CD14-positive monocyte (primary cell): ENCODE measurements at regions not wholly inside any gene's neighbourhood (a gene's known extent, or its start where the extent isn't known, plus 50 kb on each side); places are given as distances from the start of the nearest gene placed in this dataset.
A peak's percentile ranks its signal among the peaks of the same experiment; 100 is the strongest.

Experiments used
- DNase-seq, 3 donors: peaks; one replicate each; pipeline ENCODE4 v3.0.0-alpha.2; 2011 to 2022
- H2AFZ ChIP-seq: 2 replicates; pipeline ENCODE4 v1.6.0; 2012; ENCODE audit warnings: mild to moderate bottlenecking, low read depth, low read length, inconsistent platforms; ENCODE audit not compliant: insufficient read depth, poor library complexity, severe bottlenecking
- H3K27ac ChIP-seq, 2 donors: 1 replicate in 1 of 2; 2 replicates in 1 of 2; pipeline ENCODE4 v1.5.1; 2012 to 2013; ENCODE audit warnings: low read length in 2 of 2, control low read depth in 1 of 2, inconsistent platforms in 1 of 2, low read depth in 1 of 2, mild to moderate bottlenecking in 1 of 2
- H3K27me3 ChIP-seq, 2 donors: one replicate each; pipeline versions ENCODE4 v1.6.0 to v1.6.1; 2011 to 2013; ENCODE audit warnings: low read length in 2 of 2; ENCODE audit not compliant: control insufficient read depth in 2 of 2, insufficient read depth in 2 of 2
- H3K36me3 ChIP-seq, 2 donors: replicated peaks in 1 of 2; 1 replicate in 1 of 2; 2 replicates in 1 of 2; pipeline versions ENCODE4 v1.5.1 to v1.6.1; 2012 to 2013; ENCODE audit warnings: low read length in 2 of 2, control low read depth in 1 of 2, inconsistent platforms in 1 of 2, mild to moderate bottlenecking in 1 of 2; ENCODE audit not compliant: insufficient read depth in 2 of 2, control insufficient read depth in 1 of 2
- H3K4me1 ChIP-seq, 2 donors: 1 replicate in 1 of 2; 2 replicates in 1 of 2; pipeline versions ENCODE4 v1.5.1 to v1.6.1; 2012 to 2013; ENCODE audit warnings: low read length in 2 of 2, control low read depth in 1 of 2, inconsistent platforms in 1 of 2, mild to moderate bottlenecking in 1 of 2, moderate library complexity in 1 of 2; ENCODE audit not compliant: insufficient read depth in 2 of 2, control insufficient read depth in 1 of 2
- H3K4me2 ChIP-seq: replicated peaks from 2 replicates; pipeline ENCODE3; 2012; ENCODE audit warnings: low read length, moderate library complexity, mild to moderate bottlenecking; ENCODE audit not compliant: poor library complexity, severe bottlenecking; ENCODE audit errors: extremely low read depth
- H3K4me3 ChIP-seq, 3 experiments: fragments of 200-600 bp in 1 of 3; sonication (generic) in 1 of 3; replicated peaks in 1 of 3; 1 replicate in 2 of 3; 2 replicates in 1 of 3; pipeline ENCODE4 v1.5.1; 2011 to 2013; ENCODE audit warnings: low read length in 3 of 3, mild to moderate bottlenecking in 3 of 3, control low read depth in 2 of 3, low read depth in 2 of 3, inconsistent platforms in 1 of 3, moderate library complexity in 1 of 3
- H3K79me2 ChIP-seq: 2 replicates; pipeline ENCODE4 v1.6.0; 2012; ENCODE audit warnings: mild to moderate bottlenecking, control low read depth, inconsistent platforms, low read length, moderate library complexity; ENCODE audit not compliant: insufficient read depth
- H3K9ac ChIP-seq: 2 replicates; pipeline ENCODE4 v1.6.0; 2017; ENCODE audit warnings: low read length, mild to moderate bottlenecking; ENCODE audit not compliant: insufficient read depth, poor library complexity, severe bottlenecking
- H3K9me3 ChIP-seq, 2 donors: replicated peaks in 1 of 2; 1 replicate in 1 of 2; 2 replicates in 1 of 2; pipeline versions ENCODE4 v1.5.1 to v1.6.1; 2012 to 2013; ENCODE audit warnings: low read length in 2 of 2, control low read depth in 1 of 2; ENCODE audit not compliant: control insufficient read depth in 1 of 2, insufficient read depth in 1 of 2
- H4K20me1 ChIP-seq: 2 replicates; pipeline ENCODE4 v1.6.0; 2012; ENCODE audit warnings: mild to moderate bottlenecking, low read length, control low read depth, moderate library complexity; ENCODE audit not compliant: insufficient read depth
- H3K27ac Mint-ChIP-seq, 7 donors: one replicate each; pipeline ENCODE4 v1.8.0; 2020; ENCODE audit warnings: mild to moderate bottlenecking in 7 of 7, mixed read lengths in 7 of 7, moderate library complexity in 6 of 7, inconsistent platforms in 2 of 7
- H3K27me3 Mint-ChIP-seq, 3 donors: one replicate each; pipeline ENCODE4 v1.8.0; 2021 to 2022; ENCODE audit warnings: low read depth in 3 of 3, mild to moderate bottlenecking in 3 of 3, mixed read lengths in 3 of 3, moderate library complexity in 3 of 3, inconsistent platforms in 1 of 3
- H3K36me3 Mint-ChIP-seq, 2 donors: one replicate each; pipeline ENCODE4 v1.8.0; 2020; ENCODE audit warnings: mixed read lengths in 2 of 2, inconsistent platforms in 1 of 2, mild to moderate bottlenecking in 1 of 2
- H3K4me1 Mint-ChIP-seq: one replicate; pipeline ENCODE4 v1.8.0; 2020; ENCODE audit warnings: mild to moderate bottlenecking, mixed read lengths
- H3K4me3 Mint-ChIP-seq, 2 donors: one replicate each; pipeline ENCODE4 v1.8.0; 2020; ENCODE audit warnings: mild to moderate bottlenecking in 2 of 2, mixed read lengths in 2 of 2, moderate library complexity in 1 of 2
- H3K9me3 Mint-ChIP-seq, 7 donors: one replicate each; pipeline ENCODE4 v1.8.0; 2020 to 2022; ENCODE audit warnings: mixed read lengths in 7 of 7, mild to moderate bottlenecking in 6 of 7, moderate library complexity in 6 of 7, inconsistent platforms in 2 of 7
- CTCF ChIP-seq: fragments of 200-600 bp; IDR thresholded peaks from one replicate; pipeline ENCODE4 v1.8.0; 2022; ENCODE audit warnings: antibody characterized with exemption, mild to moderate bottlenecking
- WGBS: methylation state at CpG from one replicate; pipeline ENCODE4 v1.1.5; 2013; ENCODE audit warnings: missing lambda C conversion rate; ENCODE audit not compliant: insufficient coverage; 5-methylcytosine and 5-hydroxymethylcytosine counted together
- intact Hi-C, 2 donors: fragments of 100-400 bp; cut with micrococcal nuclease; formaldehyde crosslinking; loops; one replicate each; pipeline versions ENCODE4 v1.15.0 to v1.15.1; 2023

- H4K20me1 ChIP-seq = no peaks in the 10 kb centered on the region
- H3K79me2 ChIP-seq = no peaks in the 10 kb centered on the region
- no peak overlapping the region for H3K4me3 Mint-ChIP-seq
- peaks cover 3% of the 10 kb centered on the region for H3K4me1 Mint-ChIP-seq
- H2AFZ ChIP-seq = no peak overlapping the region
- no peak overlapping the region for H3K4me2 ChIP-seq
- H3K4me1 ChIP-seq = no peaks in the 10 kb centered on the region
- H3K36me3 ChIP-seq = no peaks in the 10 kb centered on the region
- TF ChIP-seq CTCF = peak; percentile 69
- peak; percentile 41 to 61 (median 42) for DNase-seq
- no peak overlapping the region for H3K9ac ChIP-seq
- no peak overlapping the region for H3K27ac Mint-ChIP-seq
- 60% methylated on average over 1 of the region's 4 CpGs for WGBS
- intact Hi-C loops = no loop called here
- H3K9me3 Mint-ChIP-seq = peaks cover 0 to 2% (median 0%) of the 10 kb centered on the region in 7 donors
- H3K9me3 ChIP-seq = no peaks in the 10 kb centered on the region
- no peaks in the 10 kb centered on the region for H3K36me3 Mint-ChIP-seq
- no peak overlapping the region for H3K27ac ChIP-seq
- no peak overlapping the region for H3K4me3 ChIP-seq
- H3K27me3 Mint-ChIP-seq = peaks cover 6 to 15% (median 9%) of the 10 kb centered on the region in 3 donors
- H3K27me3 ChIP-seq = no peaks in the 10 kb centered on the region
Observed at GRCh38 chr15:79595995-79596622, 164.0 kb downstream of the MINAR1 start.

GRCh38 chr15:79598639-79599038 lies 166.5 kb downstream of the MINAR1 start:
- Mint-ChIP-seq H3K4me1 (peaks cover 3% of the 10 kb centered on the region), H3K27ac (peak overlapping the region in 1 of 7 donors; percentile 41), H3K4me3 (no peak overlapping the region), H3K36me3 (no peaks in the 10 kb centered on the region), H3K27me3 (peaks cover 9 to 18% (median 11%) of the 10 kb centered on the region in 3 donors), H3K9me3 (peaks cover 0 to 2% (median 0%) of the 10 kb centered on the region in 7 donors)
- 80% methylated on average over 1 of the region's 1 CpG for WGBS
- Histone ChIP-seq H3K9ac (no peak overlapping the region), H4K20me1 (no peaks in the 10 kb centered on the region), H3K4me3 (no peak overlapping the region), H3K27ac (no peak overlapping the region), H3K36me3 (no peaks in the 10 kb centered on the region), H2AFZ (no peak overlapping the region), H3K4me2 (no peak overlapping the region), H3K9me3 (no peaks in the 10 kb centered on the region), H3K79me2 (no peaks in the 10 kb centered on the region), H3K27me3 (peaks cover 0 to 3% of the 10 kb centered on the region in 2 donors), H3K4me1 (no peaks in the 10 kb centered on the region)
- intact Hi-C loops = no loop called here
- DNase-seq = no peak
- TF ChIP-seq CTCF = no peak
